Suprapubic skin (tissue), 4 donors: ENCODE measurements at regions not wholly inside any gene's neighbourhood (a gene's known extent, or its start where the extent isn't known, plus 50 kb on each side); places are given as distances from the start of the nearest gene placed in this dataset.

Experiments
- POLR2A ChIP-seq, 2 donors: fragments of 450-650 bp; IDR thresholded peaks; one replicate each; pipeline ENCODE4 v1.6.1; 2017; ENCODE audit warnings: antibody characterized with exemption in 2 of 2, mild to moderate bottlenecking in 2 of 2, moderate library complexity in 2 of 2
- POLR2AphosphoS5 ChIP-seq, 3 donors: sonication (generic); formaldehyde crosslinking; IDR thresholded peaks; one replicate each; pipeline ENCODE4 v1.6.1; 2017; ENCODE audit warnings: antibody characterized with exemption in 3 of 3
- TF ChIP-seq, protein P1 (sequence below), 2 donors: fragments of 200-600 bp in 1 of 2; fragments of 450-650 bp in 1 of 2; sonication (generic) in 1 of 2; IDR thresholded peaks; one replicate each; pipeline ENCODE4 v1.5.1; 2016 to 2019; ENCODE audit warnings: antibody characterized with exemption in 2 of 2, mild to moderate bottlenecking in 1 of 2, moderate library complexity in 1 of 2

DNA sequence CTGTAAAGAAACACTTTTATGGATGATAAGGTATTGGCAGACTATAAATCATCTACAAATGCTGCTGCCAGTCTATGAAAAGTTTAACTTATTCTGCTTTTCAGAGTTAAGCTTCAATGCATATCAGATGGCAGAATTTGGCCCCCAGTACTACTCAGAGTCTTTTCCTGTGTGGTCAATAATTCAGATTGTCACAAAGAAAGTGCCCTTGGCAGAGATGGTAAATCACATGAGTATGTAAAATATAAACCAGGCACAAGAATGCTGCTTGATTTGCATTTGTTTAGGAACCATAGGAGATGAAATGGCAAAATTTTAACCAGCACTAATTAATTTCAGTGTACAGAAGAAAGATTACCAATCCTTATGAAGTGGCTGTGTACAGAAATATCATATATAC, 818.3 kb upstream of the POT1 start:
- TF ChIP-seq, protein P1, sequence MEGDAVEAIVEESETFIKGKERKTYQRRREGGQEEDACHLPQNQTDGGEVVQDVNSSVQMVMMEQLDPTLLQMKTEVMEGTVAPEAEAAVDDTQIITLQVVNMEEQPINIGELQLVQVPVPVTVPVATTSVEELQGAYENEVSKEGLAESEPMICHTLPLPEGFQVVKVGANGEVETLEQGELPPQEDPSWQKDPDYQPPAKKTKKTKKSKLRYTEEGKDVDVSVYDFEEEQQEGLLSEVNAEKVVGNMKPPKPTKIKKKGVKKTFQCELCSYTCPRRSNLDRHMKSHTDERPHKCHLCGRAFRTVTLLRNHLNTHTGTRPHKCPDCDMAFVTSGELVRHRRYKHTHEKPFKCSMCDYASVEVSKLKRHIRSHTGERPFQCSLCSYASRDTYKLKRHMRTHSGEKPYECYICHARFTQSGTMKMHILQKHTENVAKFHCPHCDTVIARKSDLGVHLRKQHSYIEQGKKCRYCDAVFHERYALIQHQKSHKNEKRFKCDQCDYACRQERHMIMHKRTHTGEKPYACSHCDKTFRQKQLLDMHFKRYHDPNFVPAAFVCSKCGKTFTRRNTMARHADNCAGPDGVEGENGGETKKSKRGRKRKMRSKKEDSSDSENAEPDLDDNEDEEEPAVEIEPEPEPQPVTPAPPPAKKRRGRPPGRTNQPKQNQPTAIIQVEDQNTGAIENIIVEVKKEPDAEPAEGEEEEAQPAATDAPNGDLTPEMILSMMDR (IDR thresholded peaks at IDR 0.05) = no peak
- TF ChIP-seq POLR2A (IDR thresholded peaks at IDR 0.05) (no peak), POLR2AphosphoS5 (IDR thresholded peaks at IDR 0.05) (no peak)
